ENCODE measurements at regions not wholly inside any gene's neighbourhood (a gene's known extent, or its start where the extent isn't known, plus 50 kb on each side); places are given as distances from the start of the nearest gene placed in this dataset.
"Not testable (repeated sequence)": the region's sequence is repeated elsewhere in the genome, so short reads cannot be mapped to it uniquely, and the experiment has no call there.

- no peak for DNase-seq
Observed at GRCh38 chr1:58939146-58939545, 155.3 kb upstream of the JUN start.

DNA sequence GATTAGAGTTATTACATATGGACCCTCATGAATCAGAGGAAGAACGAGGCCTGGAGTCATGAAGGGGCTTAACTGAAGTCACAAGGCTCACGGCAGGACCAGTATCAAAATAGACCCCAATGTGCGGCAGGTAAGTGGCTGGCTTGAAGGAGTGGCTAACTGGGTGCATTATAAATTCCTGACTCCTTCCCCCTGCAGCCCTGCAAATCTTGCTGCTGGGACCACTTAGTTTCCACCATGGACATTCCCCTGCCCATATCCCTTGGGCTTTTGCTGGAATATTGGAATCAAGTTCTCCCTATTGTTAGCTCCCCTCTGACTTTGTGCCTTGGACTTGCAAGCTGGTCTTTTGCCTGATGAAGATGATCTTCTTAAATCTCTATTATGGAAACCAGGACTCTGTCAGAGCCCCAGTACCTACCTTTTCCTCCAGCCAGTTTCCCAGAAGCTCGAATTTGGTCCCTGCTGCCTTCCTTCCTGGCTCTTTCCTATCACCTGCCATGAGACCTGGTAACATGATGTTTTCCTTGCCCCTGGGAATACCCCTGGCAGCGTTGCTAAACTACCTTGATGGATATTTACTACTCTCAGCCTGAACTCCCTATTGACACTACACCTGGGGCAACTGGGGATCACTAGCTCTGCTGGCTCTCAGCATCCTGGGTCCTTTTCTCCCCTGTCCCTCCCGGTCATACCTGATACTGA is 156.0 kb upstream of the JUN start:
- DNase-seq, result peak; percentile 57

DNA sequence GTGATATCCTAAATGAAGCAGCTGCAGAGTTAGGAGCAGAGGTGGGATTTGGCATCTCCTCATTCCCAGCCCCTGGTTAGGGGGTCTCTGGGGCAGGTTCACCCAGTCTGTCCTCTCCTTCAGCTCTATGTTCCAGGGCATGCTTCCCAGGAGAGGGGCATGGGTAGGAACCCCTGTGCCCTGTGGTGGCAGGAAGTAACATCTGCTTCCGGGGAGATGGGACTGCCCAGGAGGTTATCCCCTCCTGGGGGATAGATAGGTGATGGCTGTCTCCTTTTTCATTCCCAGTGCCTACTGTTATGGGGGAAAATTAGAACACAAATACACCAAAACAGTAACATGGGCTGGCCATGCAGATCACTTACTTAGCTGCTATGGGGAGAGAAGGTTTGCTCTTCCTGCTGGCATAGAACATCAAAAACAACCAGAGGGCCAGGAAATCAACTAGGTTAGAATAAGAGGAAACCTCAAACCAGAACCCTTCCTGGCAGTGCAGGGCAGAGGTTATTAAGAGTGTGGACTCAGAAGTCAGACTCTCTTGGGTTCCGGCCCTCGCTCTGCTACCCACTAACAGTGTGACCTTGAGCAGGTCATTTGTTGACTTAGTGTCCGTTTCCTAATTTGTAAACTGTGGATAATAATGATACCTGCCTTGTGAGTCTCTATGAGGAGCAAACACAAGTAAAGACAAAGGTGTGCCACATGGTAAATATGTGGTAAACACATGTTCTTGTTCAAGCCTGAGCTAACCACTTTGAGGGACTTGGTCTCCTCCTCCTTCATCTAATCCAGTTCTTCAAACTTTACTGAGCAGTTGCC is 157.8 kb upstream of the JUN start:
- no peak for DNase-seq

- DNase-seq, result peak; percentile 5
Observed at GRCh38 chr1:58942759-58943191, 158.9 kb upstream of the JUN start.

DNA sequence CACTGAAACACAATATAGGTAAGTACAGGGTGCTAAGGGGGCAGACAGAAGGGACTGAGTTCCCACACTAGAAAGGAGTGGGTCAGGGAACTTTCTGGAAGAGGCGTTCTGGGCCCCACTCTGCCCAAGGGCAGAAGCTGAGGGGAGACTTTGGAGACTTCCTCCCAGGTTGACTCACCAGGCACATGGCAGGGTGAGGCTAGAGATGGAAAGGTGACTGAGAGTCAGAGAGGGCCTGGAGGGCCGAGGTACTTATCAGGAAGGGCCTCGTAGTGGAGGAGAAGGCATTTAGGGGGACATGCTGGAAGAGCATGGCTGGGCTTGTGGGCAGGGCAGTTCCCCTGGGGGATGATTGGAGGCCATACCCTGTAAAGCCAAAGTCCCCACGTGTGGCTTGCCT is 159.9 kb upstream of the JUN start:
- DNase-seq, result no peak

GRCh38 chr1:58944439-58944838 is 160.6 kb upstream of the JUN start:
- DNase-seq, result no peak

GRCh38 chr1:58946390-58946789 is 162.5 kb upstream of the JUN start:
- DNase-seq, result no peak

- no peak for DNase-seq
Observed at GRCh38 chr1:58948671-58949070, 164.8 kb upstream of the JUN start.

DNA sequence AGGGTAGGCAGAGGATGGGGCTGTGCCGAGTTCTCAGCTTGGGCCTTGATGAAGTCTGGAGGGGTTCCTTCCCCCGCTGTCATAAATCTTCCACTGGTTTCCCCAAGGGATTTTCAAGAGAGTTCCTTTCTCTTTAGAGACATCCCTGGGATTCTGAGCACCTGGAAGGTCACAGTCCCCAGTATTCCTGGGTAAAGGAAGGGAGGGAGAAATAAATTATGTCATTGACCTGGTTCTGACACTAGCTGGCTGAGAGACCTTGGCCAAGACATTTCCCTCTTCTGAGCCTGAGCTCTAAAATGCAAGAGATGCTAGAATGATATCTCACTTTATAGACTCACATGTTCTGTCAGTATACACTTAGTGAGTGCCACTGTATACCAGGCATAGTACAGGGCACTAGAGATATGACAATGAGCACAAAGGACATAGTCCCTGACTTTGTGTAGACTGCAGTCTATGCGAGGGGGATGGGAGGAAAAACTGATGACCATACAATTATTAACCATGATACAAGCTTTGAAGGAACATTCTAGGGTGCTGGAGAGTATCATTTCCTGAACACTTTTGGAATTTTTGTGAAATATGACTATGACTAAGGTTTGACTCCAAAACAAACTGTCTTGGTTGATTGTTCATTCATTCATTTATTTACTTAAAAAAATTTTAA is 165.8 kb upstream of the JUN start:
- DNase-seq, result no peak

- no peak for DNase-seq
Observed at GRCh38 chr1:58950897-58951296, 167.1 kb upstream of the JUN start.

- DNase-seq, result not testable (repeated sequence)
Observed at GRCh38 chr1:58953951-58954350, 170.1 kb upstream of the JUN start.

DNA sequence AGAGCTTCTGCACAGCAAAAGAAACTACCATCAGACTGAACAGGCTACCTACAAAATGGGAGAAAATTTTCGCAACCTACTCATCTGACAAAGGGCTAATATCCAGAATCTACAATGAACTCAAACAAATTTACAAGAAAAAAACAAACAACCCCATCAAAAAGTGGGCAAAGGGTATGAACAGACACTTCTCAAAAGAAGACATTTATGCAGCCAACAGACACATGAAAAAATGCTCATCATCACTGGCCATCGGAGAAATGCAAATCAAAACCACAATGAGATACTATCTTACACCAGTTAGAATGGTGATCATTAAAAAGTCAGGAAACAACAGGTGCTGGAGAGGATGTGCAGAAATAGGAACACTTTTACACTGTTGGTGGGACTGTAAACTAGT is 179.4 kb upstream of the JUN start:
- not testable (repeated sequence) for DNase-seq

DNA sequence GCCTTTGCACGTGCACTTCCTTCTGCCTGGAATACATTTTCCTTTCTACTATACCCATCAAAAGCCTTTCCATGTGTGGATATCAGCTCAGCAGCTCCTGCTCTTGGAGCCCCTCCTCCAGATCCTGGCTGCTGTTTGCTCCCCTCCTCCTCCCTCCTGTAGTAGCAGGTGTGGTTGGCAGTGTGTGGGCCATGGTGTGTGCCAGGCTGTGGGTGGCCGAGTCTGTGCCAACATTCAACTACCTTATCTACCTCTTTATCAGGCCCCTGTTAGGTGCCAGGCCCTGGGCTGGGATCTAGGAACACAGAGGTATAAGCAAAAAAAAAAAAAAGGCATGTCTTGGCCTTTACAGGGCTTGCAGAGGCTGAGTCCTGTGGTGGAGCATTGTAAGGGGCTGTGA is 180.6 kb upstream of the JUN start:
- peak; percentile 7 for DNase-seq

DNA sequence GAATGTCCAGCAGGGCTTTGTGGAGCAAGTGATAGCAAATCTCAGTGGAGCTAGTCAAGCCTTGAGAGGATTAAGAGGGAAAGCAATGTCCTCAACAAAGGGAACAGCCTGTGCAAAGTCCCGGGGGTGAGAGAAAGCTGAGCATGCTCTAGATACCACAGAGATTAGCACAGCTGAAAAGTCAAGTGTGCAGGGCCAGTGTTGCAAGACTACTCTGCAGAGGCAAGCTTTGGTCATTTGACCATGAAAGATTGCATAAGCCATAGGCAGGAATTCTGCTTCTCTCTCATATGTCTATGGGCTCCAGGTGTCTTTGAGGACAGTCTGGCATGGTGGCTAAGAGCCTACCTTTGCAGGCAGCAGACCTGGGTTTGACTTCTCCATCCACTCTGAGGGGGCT is 181.0 kb upstream of the JUN start:
- DNase-seq, result no peak

DNA sequence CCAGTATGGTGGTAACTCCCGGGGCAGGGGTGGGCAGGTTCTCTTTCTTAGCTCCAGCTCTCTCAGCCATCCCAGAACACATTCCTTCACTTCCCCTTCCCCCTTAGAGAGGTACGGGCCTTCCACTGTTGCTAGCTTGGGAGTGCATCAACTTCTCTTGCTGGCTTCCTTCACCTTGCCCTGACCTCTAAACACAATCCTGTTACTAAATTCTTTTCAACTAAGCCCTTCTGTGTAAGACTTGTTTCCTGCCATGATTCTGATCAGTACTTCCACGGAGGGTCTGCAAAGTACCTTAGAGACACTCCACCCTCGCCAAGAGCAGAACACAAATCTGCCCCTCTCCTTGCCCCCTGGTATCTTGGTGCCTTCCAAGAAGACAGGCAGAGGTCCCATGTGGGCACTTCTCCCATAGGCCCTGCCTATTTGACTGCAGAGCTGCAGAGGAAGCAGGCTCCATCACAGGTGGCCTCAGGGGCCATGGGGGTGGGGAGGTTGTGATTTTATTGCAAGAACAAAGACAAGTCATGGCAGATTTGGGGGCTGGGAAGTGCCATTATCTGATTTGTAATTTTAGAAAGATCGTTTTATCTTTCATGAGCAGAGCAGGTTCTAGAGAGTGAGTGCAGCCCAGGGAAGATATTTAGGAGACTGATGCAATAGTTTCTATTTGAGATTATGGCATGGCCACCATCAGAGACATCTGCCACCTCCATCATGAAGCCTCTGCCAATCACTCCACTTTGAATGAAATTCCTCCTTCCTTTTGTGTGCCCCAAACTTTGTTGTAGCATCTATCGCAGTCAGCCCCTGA is 182.5 kb upstream of the JUN start:
- no peak for DNase-seq

DNA sequence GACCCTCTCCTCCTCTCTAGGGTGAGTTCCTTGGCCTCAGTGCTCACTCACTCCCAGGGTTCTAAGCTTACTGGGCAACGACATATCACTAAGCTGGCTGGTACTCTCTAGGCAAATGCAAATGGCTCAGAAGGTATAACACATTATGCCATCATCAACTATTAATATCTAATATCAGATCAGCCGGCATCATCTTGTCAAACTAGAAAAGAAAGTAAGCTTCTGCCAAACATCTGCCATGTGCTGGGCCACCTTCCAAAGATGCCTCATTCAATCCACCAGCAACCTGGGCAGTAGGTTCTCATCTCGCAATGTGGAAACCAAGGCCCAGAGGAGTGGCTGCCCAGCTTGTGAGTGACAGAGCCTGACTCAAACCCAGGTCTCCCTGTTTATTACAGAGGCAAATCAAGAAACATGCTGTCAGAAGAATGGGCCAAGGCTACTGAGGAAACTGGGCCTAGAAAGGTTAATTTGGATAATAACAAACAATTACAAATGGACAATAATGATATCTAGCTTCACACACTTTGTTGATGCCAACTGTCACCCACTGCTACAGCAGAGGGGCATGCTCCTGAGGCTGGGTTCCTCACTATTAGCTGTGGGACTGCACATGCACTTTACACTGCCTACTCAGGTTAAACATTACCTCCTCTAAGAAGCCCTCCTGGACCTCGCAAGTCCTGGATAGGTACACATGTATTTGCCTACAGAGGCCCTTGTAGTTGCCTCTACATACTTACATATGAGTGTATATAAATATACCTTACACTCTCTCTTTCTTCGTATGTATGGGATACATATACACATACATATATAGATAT is 183.3 kb upstream of the JUN start:
- DNase-seq, result no peak

- DNase-seq, result no peak
Observed at GRCh38 chr1:58968360-58968952, 184.6 kb upstream of the JUN start.

GRCh38 chr1:58969176-58969575 is 185.3 kb upstream of the JUN start:
- not testable (repeated sequence) for DNase-seq

- no peak for DNase-seq
Observed at GRCh38 chr1:58971629-58972140, 187.8 kb upstream of the JUN start.

GRCh38 chr1:58975888-58976287 is 192.0 kb upstream of the JUN start:
- no peak for DNase-seq

DNA sequence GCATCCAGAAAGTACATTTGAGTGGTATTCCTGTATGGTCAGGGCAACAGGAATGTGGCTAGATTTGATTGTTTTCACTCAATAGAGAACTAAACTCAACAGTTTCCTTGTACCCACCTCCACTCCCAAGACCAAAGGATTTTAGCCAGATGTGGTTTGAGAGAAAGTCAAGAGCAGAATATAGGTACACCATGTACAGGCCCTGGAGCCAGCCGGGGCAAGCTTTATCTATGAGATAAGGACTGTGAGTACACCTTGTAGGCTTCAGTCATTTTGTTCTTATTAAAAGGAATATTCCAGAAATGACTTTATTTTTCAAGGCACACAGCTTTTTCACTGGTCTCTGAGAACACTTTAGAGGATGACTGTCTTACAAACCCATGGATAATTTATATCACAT is 192.4 kb upstream of the JUN start:
- no peak for DNase-seq

All from NCI-H69 (cell line).